Neural cell (in vitro differentiated cells): ENCODE measurements at regions not wholly inside any gene's neighbourhood (a gene's known extent, or its start where the extent isn't known, plus 50 kb on each side); places are given as distances from the start of the nearest gene placed in this dataset.

Source experiments
- H2AFZ ChIP-seq: fragments of 200-600, 300-800 bp; sonication (generic), shearing (Covaris generic); 2 replicates; pipeline ENCODE4 v1.6.0; 2014; ENCODE audit warnings: low read depth, mild to moderate bottlenecking, antibody characterized with exemption, low read length, moderate library complexity
- H3F3A ChIP-seq: fragments of 200-600 bp; shearing (Covaris generic); 2 replicates; pipeline ENCODE4 v1.6.1; 2016; ENCODE audit warnings: mild to moderate bottlenecking, moderate library complexity, mixed read lengths, antibody characterized with exemption, low read length; ENCODE audit not compliant: insufficient read depth, poor library complexity, severe bottlenecking
- H3K27ac ChIP-seq: fragments of 200-600, 300-800 bp; sonication (generic), shearing (Covaris generic); 2 replicates; pipeline ENCODE4 v1.5.1; 2014; ENCODE audit warnings: mild to moderate bottlenecking, low read length, moderate library complexity
- H3K27me3 ChIP-seq: fragments of 300-800, 200-600 bp; sonication (generic), shearing (Covaris generic); 2 replicates; pipeline ENCODE4 v1.6.0; 2014; ENCODE audit warnings: mild to moderate bottlenecking, low read depth, low read length, moderate library complexity; ENCODE audit not compliant: insufficient read depth
- H3K36me3 ChIP-seq: fragments of 300-800, 200-600 bp; sonication (generic), shearing (Covaris generic); 2 replicates; pipeline ENCODE4 v1.5.1; 2014; ENCODE audit warnings: mild to moderate bottlenecking, antibody characterized with exemption, low read length, moderate library complexity; ENCODE audit not compliant: insufficient read depth
- H3K4me2 ChIP-seq: fragments of 300-800, 200-600 bp; sonication (generic), shearing (Covaris generic); 2 replicates; pipeline ENCODE4 v1.6.0; 2014; ENCODE audit warnings: mild to moderate bottlenecking, low read length
- H3K4me3 ChIP-seq: fragments of 300-800, 200-600 bp; sonication (generic), shearing (Covaris generic); 2 replicates; pipeline ENCODE4 v1.5.1; 2014; ENCODE audit warnings: mild to moderate bottlenecking, low read length, moderate library complexity
- H3K79me2 ChIP-seq: fragments of 200-600 bp; shearing (Covaris generic); replicated peaks from 2 replicates; pipeline ENCODE4 v1.6.0; 2014; ENCODE audit warnings: mild to moderate bottlenecking, low read length, moderate library complexity; ENCODE audit not compliant: insufficient read depth
- H3K9ac ChIP-seq: fragments of 300-800, 200-600 bp; sonication (generic), shearing (Covaris generic); 2 replicates; pipeline ENCODE4 v1.6.1; 2016; ENCODE audit warnings: mild to moderate bottlenecking, low read length, mixed read lengths
- H3K9me2 ChIP-seq: fragments of 200-600 bp; shearing (Covaris generic); 2 replicates; pipeline ENCODE4 v1.6.1; 2016; ENCODE audit warnings: mild to moderate bottlenecking, low read length, mixed read lengths; ENCODE audit not compliant: insufficient read depth
- H3K9me3 ChIP-seq: fragments of 200-600, 300-800 bp; sonication (generic), shearing (Covaris generic); 2 replicates; pipeline ENCODE4 v1.6.1; 2016; ENCODE audit warnings: mild to moderate bottlenecking, mixed run types, low read length, moderate library complexity, mixed read lengths
- H4K20me1 ChIP-seq: fragments of 200-600 bp; shearing (Covaris generic); 2 replicates; pipeline ENCODE4 v1.6.1; 2016; ENCODE audit warnings: mild to moderate bottlenecking, mixed run types; ENCODE audit not compliant: insufficient read depth
- CTCF ChIP-seq: fragments of 450-650 bp; IDR thresholded peaks from 2 replicates; pipeline ENCODE4 v1.5.1; 2014; ENCODE audit warnings: antibody characterized with exemption, mild to moderate bottlenecking, moderate library complexity; ENCODE audit not compliant: poor library complexity, severe bottlenecking
- EP300 ChIP-seq: fragments of 450-650 bp; conservative IDR thresholded peaks from 2 replicates; pipeline ENCODE4 v1.6.1; 2014; ENCODE audit warnings: antibody characterized with exemption, mild to moderate bottlenecking, moderate library complexity; ENCODE audit not compliant: poor library complexity, severe bottlenecking
- EZH2 ChIP-seq: fragments of 200-600, 300-800 bp; shearing (Covaris generic), sonication (generic); IDR thresholded peaks from 2 replicates; pipeline ENCODE4 v1.6.1; 2014; ENCODE audit warnings: antibody characterized with exemption, low read length, borderline replicate concordance, mild to moderate bottlenecking; ENCODE audit not compliant: insufficient read depth, poor library complexity, severe bottlenecking
- MXI1 ChIP-seq: fragments of 450-650 bp; conservative IDR thresholded peaks from 2 replicates; pipeline ENCODE4 v1.6.1; 2014; ENCODE audit warnings: antibody characterized with exemption, mild to moderate bottlenecking; ENCODE audit not compliant: poor library complexity, severe bottlenecking
- POLR2AphosphoS5 ChIP-seq: IDR thresholded peaks from 2 replicates; pipeline ENCODE4 v1.6.1; 2012
- RAD21 ChIP-seq: fragments of 450-650 bp; conservative IDR thresholded peaks from 2 replicates; pipeline ENCODE4 v1.6.1; 2014; ENCODE audit warnings: antibody characterized with exemption, mild to moderate bottlenecking, moderate library complexity
- REST ChIP-seq: IDR thresholded peaks from 2 replicates; pipeline ENCODE4 v1.6.1; 2012; ENCODE audit warnings: borderline replicate concordance
- SMC3 ChIP-seq: fragments of 450-650 bp; conservative IDR thresholded peaks from 2 replicates; pipeline ENCODE4 v1.6.1; 2014; ENCODE audit warnings: antibody characterized with exemption, mild to moderate bottlenecking, moderate library complexity; ENCODE audit not compliant: poor library complexity
- TAF1 ChIP-seq: IDR thresholded peaks from 2 replicates; pipeline ENCODE4 v1.6.1; 2012; ENCODE audit warnings: low read depth

DNA sequence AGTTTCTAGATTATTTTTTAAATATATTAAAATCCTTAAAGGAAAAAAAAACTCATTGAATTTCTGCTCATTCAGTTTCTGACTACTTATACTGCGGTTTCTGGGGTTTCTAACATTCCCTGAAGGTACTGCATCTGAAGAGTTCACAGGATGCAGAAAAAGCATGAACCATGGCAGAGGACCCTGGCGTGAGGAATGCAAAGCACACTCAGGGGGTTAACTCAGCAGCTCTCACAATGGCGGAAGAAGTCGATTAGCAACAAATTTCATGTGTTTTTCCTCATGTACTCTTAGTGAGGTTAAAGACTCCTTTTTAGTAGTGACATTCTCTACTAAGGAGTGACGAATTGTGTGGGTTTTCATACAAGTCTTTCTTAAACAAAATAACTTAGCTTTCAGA, 975.6 kb downstream of the NCAM2 start:
- no peak overlapping the region for H3K4me2 ChIP-seq

DNA sequence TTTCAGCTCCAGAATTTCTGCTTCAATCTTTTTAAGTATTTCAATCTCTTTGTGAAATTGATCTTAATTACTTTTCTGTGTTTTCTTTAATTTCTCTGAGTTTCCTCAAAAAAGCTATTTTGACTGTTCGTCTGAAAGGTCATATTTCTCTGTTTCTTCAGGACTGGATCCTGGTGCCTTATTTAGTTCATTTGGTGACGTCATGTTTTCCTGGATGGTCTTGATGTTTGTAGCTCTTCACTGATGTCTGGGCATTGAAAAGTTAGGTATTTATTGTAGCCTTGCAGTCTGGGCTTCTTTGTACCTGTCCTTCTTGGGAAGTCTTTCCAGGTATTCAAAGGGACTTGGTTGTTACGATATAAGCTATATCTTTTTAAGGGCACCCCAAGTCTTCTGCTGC, 998.7 kb downstream of the NCAM2 start:
- H3K27me3 ChIP-seq: no peaks in the 10 kb centered on the region
- no peaks in the 10 kb centered on the region for H3K9me2 ChIP-seq
- no peaks in the 10 kb centered on the region for H3K9me3 ChIP-seq
- H4K20me1 ChIP-seq: no peaks in the 10 kb centered on the region
- no peak overlapping the region for H3K4me3 ChIP-seq
- TF ChIP-seq POLR2AphosphoS5 (no peak), REST (no peak), TAF1 (no peak), CTCF (no peak), RAD21 (no peak), SMC3 (no peak), MXI1 (no peak), EZH2 (no peak), EP300 (no peak)
- H3K36me3 ChIP-seq: no peaks in the 10 kb centered on the region
- H3K9ac ChIP-seq: no peak overlapping the region
- no peak overlapping the region for H2AFZ ChIP-seq
- no peaks in the 10 kb centered on the region for H3F3A ChIP-seq
- H3K4me2 ChIP-seq: no peak overlapping the region
- no peak overlapping the region for H3K27ac ChIP-seq
- H3K79me2 ChIP-seq: no peaks in the 10 kb centered on the region

More for the DNA sequence above, 975.6 kb downstream of the NCAM2 start:
- Histone ChIP-seq H4K20me1 (no peaks in the 10 kb centered on the region), H3K9ac (no peak overlapping the region), H3K27me3 (no peaks in the 10 kb centered on the region), H3K79me2 (no peaks in the 10 kb centered on the region), H3K4me3 (no peak overlapping the region), H3K27ac (no peak overlapping the region), H3F3A (no peaks in the 10 kb centered on the region), H2AFZ (no peak overlapping the region), H3K9me2 (no peaks in the 10 kb centered on the region), H3K36me3 (no peaks in the 10 kb centered on the region), H3K9me3 (no peaks in the 10 kb centered on the region)
- TF ChIP-seq TAF1: no peak
